ENCODE measurements at regions not wholly inside any gene's neighbourhood (a gene's known extent, or its start where the extent isn't known, plus 50 kb on each side); places are given as distances from the start of the nearest gene placed in this dataset.

DNA sequence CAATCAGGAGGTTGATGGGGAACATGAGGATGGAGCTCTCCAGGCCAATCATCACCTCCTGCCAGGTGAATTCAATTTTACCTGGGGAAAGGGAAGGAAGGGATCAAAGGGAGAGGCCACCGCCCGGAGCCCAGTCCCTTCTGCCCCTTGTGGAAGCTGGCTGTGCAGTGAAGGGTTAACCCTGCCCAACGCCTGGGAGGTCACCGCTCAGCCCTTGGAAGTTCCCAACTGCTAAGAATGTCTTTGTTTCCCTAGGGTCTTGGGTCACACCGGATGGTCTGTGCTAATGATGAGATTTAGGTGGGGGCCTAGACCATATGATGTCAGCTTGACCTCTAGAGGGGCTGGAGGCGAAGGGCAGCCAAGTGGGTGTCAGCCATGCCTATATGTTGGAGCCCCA lies 52.1 kb upstream of the GCSH start:
- Histone ChIP-seq H3K4me1 (no peaks in the 10 kb centered on the region), H3K9me3 (no peaks in the 10 kb centered on the region), H3K36me3 (no peaks in the 10 kb centered on the region), H3K27me3 (peaks cover 28% of the 10 kb centered on the region), H3K27ac (no peak overlapping the region), H3K4me3 (no peak overlapping the region)
- no peak for ATAC-seq
- TF ChIP-seq EP300 (IDR thresholded peaks at IDR 0.05) (no peak), POLR2A (IDR thresholded peaks at IDR 0.05) (no peak), POLR2AphosphoS5 (IDR thresholded peaks at IDR 0.05) (no peak)
- TF ChIP-seq, protein P1, sequence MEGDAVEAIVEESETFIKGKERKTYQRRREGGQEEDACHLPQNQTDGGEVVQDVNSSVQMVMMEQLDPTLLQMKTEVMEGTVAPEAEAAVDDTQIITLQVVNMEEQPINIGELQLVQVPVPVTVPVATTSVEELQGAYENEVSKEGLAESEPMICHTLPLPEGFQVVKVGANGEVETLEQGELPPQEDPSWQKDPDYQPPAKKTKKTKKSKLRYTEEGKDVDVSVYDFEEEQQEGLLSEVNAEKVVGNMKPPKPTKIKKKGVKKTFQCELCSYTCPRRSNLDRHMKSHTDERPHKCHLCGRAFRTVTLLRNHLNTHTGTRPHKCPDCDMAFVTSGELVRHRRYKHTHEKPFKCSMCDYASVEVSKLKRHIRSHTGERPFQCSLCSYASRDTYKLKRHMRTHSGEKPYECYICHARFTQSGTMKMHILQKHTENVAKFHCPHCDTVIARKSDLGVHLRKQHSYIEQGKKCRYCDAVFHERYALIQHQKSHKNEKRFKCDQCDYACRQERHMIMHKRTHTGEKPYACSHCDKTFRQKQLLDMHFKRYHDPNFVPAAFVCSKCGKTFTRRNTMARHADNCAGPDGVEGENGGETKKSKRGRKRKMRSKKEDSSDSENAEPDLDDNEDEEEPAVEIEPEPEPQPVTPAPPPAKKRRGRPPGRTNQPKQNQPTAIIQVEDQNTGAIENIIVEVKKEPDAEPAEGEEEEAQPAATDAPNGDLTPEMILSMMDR (IDR thresholded peaks at IDR 0.05): no peak
- 40% methylated on average over 1 of the region's 6 CpGs; no CpG with 5 or more reads in 1 of the 2 donors for WGBS, 2 donors (ENCODE audit: low coverage in 1 of 2)
